Transverse colon (tissue), 4 donors: ENCODE measurements at regions not wholly inside any gene's neighbourhood (a gene's known extent, or its start where the extent isn't known, plus 50 kb on each side); places are given as distances from the start of the nearest gene placed in this dataset.

ENCODE experiments used
- POLR2A ChIP-seq: fragments of 450-650 bp; IDR thresholded peaks from one replicate; pipeline ENCODE4 v1.6.1; 2016; ENCODE audit warnings: antibody characterized with exemption, mild to moderate bottlenecking, moderate library complexity
- POLR2AphosphoS5 ChIP-seq, 3 donors: sonication (generic); formaldehyde crosslinking; IDR thresholded peaks; one replicate each; pipeline ENCODE4 v1.6.1; 2016; ENCODE audit warnings: antibody characterized with exemption in 3 of 3
- TF ChIP-seq, protein P1 (sequence below), 5 experiments: fragments of 200-600 bp in 3 of 5; fragments of 450-650 bp in 2 of 5; sonication (generic) in 3 of 5; IDR thresholded peaks; 1 replicate in 2 of 5; 2 replicates in 3 of 5; pipeline ENCODE4 v1.5.1; 2016 to 2017; ENCODE audit warnings: antibody characterized with exemption in 5 of 5, inconsistent platforms in 3 of 5, mild to moderate bottlenecking in 2 of 5, moderate library complexity in 1 of 5

DNA sequence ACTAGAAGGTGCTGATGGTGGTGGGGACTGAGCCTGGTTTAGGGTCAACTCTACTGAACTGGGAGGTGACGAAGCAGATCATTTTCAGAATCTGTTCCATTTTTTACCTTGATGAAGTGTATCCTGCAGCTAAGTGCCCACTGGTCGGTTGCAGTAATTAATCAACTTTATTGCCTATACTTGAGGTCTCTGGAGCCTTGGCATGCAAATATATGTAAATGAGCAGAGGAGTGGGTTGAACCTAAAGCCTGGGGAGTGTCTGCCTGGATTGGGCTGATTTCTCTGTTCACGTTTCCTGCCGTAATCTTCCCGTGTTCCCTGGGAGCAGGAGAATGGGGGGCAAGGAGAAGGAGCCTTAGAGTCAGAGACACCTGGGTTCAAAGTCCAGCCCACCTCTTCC, 286.8 kb downstream of the PTPRU start:
- TF ChIP-seq, protein P1, sequence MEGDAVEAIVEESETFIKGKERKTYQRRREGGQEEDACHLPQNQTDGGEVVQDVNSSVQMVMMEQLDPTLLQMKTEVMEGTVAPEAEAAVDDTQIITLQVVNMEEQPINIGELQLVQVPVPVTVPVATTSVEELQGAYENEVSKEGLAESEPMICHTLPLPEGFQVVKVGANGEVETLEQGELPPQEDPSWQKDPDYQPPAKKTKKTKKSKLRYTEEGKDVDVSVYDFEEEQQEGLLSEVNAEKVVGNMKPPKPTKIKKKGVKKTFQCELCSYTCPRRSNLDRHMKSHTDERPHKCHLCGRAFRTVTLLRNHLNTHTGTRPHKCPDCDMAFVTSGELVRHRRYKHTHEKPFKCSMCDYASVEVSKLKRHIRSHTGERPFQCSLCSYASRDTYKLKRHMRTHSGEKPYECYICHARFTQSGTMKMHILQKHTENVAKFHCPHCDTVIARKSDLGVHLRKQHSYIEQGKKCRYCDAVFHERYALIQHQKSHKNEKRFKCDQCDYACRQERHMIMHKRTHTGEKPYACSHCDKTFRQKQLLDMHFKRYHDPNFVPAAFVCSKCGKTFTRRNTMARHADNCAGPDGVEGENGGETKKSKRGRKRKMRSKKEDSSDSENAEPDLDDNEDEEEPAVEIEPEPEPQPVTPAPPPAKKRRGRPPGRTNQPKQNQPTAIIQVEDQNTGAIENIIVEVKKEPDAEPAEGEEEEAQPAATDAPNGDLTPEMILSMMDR (IDR thresholded peaks at IDR 0.05): no peak
- TF ChIP-seq POLR2AphosphoS5 (IDR thresholded peaks at IDR 0.05) (no peak), POLR2A (no peak)
